H1 (cell line): ENCODE measurements at regions not wholly inside any gene's neighbourhood (a gene's known extent, or its start where the extent isn't known, plus 50 kb on each side); places are given as distances from the start of the nearest gene placed in this dataset.

ENCODE experiments used
- HDAC2 ChIP-seq, 2 experiments: fragments of 300-600 bp in 1 of 2; sonication (generic) in 1 of 2; IDR thresholded peaks; 2 replicates each; pipeline ENCODE4 v1.6.1; 2011 to 2012; ENCODE audit warnings: low read depth in 2 of 2, low read length in 2 of 2, mild to moderate bottlenecking in 2 of 2, moderate library complexity in 2 of 2, borderline replicate concordance in 1 of 2, inconsistent platforms in 1 of 2
- POLR2AphosphoS5 ChIP-seq: IDR thresholded peaks from 2 replicates; pipeline ENCODE4 v1.6.1; 2011; ENCODE audit warnings: low read depth, low read length

DNA sequence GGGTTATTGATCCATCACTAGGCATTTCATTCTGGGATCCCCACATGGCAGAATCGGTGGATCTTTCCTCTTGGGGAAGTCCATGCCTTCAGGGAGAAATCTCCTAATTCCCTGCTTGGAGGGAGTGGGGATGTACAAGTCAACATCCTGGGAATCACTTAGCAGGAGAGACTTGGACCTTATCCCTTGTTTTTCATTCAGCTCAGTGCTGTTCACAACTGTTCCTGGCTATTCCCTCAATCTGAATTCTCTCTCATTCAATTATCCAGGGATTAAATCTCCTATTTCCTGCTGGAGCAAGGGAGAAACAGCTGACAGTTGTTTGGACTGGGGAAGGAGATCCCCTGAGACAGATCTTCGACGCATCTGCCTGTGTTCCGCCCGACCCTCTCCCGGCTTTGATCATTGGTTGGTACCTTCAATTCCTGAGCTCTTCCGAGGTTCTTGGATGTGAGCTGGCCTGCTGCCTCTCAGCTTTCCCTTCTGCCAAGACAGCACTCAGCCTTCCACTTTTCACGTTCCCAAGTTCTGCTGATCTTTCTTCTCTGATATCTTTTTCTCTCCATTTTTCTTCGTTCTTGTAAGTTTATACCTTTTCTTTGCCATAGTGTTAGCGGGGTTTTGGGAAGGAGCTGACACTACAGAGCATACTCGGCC, 115.4 kb upstream of the GNAO1 start (continued):
- TF ChIP-seq POLR2AphosphoS5, result no peak
- TF ChIP-seq HDAC2 (IDR thresholded peaks at IDR 0.05; ENCODE audit: borderline replicate concordance in 1 of 2, low read depth in 2 of 2, low read length in 2 of 2), result no peak
- TF ChIP-seq, all 59 proteins: peak for 0
